ENCODE measurements at regions not wholly inside any gene's neighbourhood (a gene's known extent, or its start where the extent isn't known, plus 50 kb on each side); places are given as distances from the start of the nearest gene placed in this dataset.

DNA sequence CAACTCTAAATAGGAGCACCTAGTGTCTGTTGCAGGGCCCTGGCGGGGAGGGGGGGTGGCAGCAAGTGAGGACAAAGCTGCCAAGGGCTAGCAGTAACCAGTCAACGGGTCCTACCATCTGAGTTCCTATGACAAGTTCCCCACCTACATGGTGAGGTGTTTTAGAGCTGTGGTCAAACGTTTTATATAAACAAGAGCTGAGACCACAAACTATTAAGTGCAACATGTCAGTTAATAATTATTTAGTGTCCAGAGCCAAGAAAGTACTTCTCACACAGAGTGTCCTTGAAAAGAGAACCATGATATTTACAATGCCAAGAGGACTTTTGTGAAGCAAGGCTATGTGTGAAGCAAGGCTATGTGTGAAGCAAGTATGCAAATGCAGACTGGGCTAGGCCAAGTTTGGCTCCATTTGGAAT is 434.7 kb downstream of the TNS3 start:
- no peak for DNase-seq (ENCODE audit: low read depth in 3 of 3)

DNA sequence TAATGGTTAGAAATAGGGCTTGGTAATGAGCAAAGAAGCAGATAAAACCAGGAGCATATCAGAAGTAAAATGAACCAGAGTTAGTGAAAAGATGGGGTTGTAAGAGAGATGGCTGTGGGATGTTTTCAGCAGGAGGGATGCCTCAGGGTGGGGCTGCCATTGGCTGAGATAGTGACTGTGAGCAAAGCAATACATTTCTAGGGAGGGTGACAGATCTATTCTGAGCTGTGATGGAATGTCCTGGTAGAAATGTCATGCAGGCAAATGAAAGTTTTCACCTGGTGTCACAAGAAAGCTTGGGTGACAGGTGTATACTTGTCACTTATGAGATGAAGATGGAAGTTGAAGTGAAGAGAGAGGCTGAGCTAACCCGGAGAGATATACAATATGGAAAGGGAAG is 435.9 kb downstream of the TNS3 start:
- no peak for DNase-seq (ENCODE audit: low read depth in 3 of 3)

DNA sequence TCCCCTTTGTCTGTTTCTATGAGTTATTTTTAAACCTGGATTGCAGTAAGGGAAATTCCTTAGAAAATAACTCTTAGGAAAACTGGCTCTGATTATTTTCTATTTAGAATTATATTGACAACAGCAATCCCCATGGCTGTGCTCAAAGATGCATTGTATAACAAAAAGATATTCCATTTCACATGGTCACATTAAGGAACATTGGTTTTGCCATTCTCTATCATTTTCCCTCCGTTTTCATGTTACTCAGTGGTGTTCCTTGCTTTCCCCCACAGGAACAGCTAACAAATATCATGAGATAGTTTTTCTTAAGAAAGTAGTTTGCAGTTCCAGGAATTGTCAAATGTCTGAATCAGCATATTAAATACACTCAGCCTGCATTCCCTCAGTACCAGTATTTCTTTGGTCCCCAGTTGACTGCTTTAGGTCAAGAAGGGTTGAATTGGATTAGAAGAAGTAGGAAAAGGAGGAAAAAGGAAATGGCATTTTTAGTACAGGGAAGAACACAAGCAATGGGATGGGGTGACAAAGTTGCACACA is 436.7 kb downstream of the TNS3 start:
- no peak for DNase-seq (ENCODE audit: low read depth in 3 of 3)

- no peak for DNase-seq (ENCODE audit: low read depth in 3 of 3)
These were observed 438.6 kb downstream of the TNS3 start for GRCh38 chr7:47143339-47143738.

DNA sequence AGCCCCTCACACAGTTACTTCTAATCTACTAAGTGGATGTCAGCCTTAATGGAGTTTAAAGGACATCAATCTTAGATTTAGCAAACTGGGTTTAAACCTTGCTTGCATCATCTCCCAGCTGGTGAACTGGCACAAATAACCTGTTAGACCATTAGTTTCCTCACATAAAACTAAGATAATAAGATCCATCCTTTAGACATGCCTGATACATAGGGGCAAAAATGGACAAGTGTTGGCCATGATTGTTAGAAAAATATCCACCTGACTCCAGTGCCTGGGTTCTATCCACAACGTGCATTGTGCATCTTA is 439.1 kb downstream of the TNS3 start:
- no peak for DNase-seq (ENCODE audit: low read depth in 3 of 3)

GRCh38 chr7:47142169-47142866 is 439.6 kb downstream of the TNS3 start:
- no peak for DNase-seq (ENCODE audit: low read depth in 3 of 3)

DNA sequence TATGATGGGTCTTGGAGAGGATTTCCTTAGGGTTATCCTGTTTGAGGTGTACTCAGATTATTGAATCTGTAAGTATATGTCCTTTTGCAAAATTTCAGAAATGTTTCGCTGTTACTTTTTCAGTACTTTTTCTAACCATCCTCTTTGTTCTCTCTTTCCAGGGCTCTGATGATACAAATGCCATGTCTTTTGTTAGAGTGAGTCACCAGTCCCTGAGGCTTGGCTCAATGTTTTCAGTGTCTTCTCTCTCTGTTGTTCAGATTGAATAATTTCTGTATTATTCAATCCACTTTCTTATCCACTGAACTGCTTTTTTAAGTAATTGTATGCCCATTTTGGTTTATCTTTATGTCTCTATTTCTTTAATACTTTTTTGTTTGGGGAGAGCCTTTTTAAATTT is 449.4 kb downstream of the TNS3 start:
- no peak for DNase-seq (ENCODE audit: low read depth in 3 of 3)

GRCh38 chr7:47128700-47129099 is 453.2 kb downstream of the TNS3 start:
- no peak for DNase-seq (ENCODE audit: low read depth in 3 of 3)

- DNase-seq (ENCODE audit: low read depth in 3 of 3): no peak
These were observed 456.4 kb downstream of the TNS3 start for GRCh38 chr7:47125529-47125928.

DNA sequence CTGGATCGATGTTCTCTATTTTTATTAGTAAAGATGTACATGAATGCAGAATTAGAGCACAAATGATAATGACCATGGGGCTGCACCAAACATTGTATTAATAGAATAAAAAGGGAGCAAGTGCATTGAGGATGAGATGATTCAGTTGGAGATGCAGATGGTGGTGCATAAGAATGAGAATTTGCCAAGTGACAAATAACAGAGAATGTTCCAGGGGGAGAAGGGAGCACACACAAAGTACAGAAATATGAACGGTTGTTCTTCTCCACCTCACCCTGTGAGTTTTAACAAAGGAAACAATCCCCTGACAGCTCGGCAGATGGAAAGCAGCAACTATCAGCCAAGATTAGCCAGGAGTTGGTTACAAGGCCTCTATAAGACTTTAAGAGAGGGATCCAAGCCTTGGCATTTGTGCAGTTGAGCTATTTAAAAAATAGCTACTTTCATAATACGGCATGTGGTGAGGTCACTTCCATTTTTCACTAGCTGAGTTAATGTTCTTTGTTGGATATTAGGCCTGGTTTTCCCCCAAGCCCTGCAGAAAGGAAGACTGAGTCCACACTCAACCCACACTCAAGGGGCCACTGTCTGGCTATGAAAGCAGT is 462.5 kb downstream of the TNS3 start:
- DNase-seq (ENCODE audit: low read depth in 3 of 3): no peak

GRCh38 chr7:47104206-47104549 is 477.7 kb downstream of the TNS3 start:
- no peak for DNase-seq (ENCODE audit: low read depth in 3 of 3)

GRCh38 chr7:47103498-47104205 is 478.3 kb downstream of the TNS3 start:
- DNase-seq (ENCODE audit: low read depth in 3 of 3): no peak

DNA sequence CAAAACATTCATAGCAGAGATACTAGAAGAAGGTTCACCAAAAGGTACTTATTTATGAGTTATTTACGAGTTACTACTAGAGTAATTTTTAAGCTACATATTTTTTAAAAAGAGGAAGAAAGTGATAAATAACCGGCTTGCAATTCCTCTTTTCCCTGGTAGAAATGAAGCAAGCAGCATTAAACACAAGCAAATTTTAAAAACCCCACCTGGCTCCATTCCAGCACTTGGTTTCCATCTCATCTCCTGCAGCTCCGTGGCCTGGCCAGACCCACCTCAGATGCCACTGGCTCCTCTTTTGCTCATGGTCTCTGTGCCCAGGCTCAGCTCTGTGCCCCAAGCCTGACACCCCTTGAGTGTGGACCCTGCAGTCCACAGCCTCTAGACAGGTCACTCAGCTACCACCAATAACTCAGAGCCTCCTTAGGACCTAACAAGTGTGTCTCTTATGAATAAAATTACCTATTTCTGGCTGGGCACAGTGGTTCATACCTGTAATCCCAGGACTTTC is 479.5 kb downstream of the TNS3 start:
- DNase-seq (ENCODE audit: low read depth in 3 of 3): no peak

DNA sequence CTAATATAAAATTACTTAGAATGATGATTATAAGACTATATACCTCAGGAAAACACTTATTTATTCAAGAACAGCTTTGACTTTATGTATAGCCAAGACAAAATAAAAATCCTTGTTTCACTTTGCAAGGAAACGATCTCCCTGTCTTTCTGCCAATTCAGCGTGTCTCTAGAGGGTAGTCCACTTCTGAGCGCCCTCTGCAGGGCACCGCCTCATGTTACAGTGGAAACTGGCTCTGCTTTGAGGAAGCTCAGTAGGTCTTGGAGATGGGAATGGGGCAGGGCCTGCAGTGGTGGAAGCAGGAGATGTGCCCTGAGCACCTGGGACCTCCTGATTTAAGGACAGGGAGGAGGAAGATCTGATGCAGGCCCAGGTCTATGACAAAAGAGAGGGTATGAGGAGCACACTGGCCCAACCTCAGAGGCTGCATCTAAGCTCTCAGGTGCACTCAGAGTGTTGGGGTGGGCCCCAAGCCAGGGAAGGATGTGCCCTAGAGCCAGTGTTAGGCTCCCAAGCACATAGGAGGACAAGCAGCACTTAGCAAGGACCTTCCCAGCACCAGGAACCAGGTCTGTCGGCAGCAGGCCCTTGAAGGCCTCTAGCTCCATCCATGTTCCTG is 481.0 kb downstream of the TNS3 start:
- no peak for DNase-seq (ENCODE audit: low read depth in 3 of 3)

GRCh38 chr7:47100148-47100816 is 481.6 kb downstream of the TNS3 start:
- no peak for DNase-seq (ENCODE audit: low read depth in 3 of 3)

DNA sequence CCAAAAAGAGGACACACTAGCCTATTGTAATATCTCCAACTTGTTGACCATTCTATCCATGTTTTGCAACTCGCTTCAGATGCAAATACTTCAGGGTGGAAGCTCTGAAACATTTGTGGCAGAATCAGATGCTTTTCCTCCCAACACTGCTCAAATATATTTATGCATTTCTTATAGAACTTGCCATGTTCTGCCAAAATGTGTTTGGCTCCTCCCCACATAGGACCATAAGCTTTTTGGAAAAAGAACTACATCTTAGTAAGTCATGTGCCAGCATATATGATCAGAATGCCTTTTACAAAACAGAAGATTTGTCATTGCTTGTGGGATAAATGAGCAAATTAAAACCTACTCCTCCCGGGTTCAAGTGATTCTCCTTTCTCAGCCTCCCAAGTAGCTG is 484.5 kb downstream of the TNS3 start:
- no peak for DNase-seq (ENCODE audit: low read depth in 3 of 3)

DNA sequence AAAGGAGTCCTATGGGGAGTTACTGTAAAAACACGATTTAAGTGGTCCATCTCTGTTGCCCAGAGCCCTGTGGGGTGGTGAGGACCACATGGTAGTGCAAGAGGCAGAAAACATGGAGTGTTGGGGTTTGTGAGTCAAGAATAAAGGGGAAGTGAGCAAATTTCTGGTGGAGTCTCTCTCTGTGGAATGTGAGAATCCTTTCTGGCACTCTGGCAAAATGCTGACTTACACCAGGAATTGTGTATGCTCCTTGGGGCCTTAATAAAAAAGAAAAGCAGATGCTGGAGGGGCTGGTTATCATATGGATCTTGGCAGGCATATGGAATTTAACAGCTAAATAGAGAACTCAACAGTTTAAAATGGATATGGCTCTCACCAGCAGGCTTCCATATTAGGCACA is 486.0 kb downstream of the TNS3 start:
- DNase-seq (ENCODE audit: low read depth in 3 of 3): no peak

GRCh38 chr7:47094462-47094861 is 487.4 kb downstream of the TNS3 start:
- no peak for DNase-seq (ENCODE audit: low read depth in 3 of 3)

DNA sequence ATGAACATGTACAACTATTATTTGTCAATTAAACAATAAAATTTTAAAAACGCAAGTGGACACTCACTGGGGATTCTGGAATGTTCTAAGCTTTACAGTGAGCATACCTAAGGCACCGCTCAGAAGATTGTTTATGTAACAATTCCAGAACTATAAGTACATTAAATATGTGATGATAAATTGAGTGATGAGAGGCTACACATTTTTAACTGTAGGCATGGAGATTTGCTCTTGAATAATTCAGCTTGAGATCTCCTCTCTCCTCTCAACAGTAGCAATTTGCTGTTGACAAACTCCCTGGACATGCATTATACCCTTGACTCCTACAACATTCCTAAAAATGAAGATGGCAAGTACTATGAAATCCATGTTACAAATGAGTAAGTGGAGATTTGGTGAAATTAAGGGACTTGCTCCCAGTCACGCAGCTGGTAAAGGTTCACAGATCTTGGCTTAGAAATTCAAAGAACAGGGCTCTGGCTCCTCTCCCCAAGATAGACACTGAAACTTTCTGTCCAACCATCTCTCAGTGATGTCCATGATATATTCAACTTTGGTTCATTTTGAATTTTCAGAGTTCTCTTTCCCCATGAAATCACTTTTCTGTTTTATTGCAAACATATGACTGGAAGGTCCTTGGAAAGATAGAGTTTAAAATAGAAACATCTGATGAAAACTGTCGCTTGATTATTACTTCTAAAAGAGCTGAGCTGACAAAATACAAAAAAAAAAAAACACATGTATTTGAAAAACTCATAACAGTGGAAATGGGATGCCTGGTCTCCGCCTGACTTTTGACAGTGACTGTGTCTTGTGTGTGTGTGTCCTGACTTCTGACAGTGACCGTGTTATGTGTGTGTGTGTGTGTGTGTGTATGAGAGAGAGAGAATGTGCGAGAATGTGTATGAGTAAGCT is 488.3 kb downstream of the TNS3 start:
- no peak for DNase-seq (ENCODE audit: low read depth in 3 of 3)

- DNase-seq (ENCODE audit: low read depth in 3 of 3): no peak
These were observed 489.6 kb downstream of the TNS3 start for GRCh38 chr7:47092336-47092735.

DNA sequence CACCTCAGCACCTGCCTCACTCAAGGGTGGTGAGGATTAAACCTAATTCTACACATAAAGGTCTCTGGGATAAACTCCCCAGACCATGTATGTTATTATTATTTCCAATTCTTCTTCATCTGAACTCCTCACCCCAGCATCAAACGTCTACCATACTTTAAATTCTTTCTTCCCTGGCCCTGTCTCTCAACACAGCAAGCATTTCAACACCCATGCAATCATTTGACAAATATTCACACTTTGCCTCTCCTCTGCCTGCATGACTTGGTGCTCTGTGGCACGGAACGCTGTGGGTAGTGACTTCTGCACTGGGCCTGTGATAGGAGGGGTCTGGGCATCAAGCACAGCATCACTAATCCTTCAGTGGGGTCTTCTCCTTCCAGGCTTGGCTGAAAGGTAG is 490.8 kb downstream of the TNS3 start:
- DNase-seq (ENCODE audit: low read depth in 3 of 3): no peak
